DMS53 treated with DMSO at 0.1 percent for 48 hours (cell line): ENCODE measurements at regions not wholly inside any gene's neighbourhood (a gene's known extent, or its start where the extent isn't known, plus 50 kb on each side); places are given as distances from the start of the nearest gene placed in this dataset.
"Not testable (repeated sequence)": the region's sequence is repeated elsewhere in the genome, so short reads cannot be mapped to it uniquely, and the experiment has no call there.

Experiments used
- DNase-seq: peaks from one replicate; lab custom pipeline; 2025; ENCODE audit not compliant: unreplicated experiment; lab: John Stamatoyannopoulos, UW

- no peak for DNase-seq
Measured at GRCh38 chr1:188660572-188660971, 1817.1 kb downstream of the BRINP3 start.

GRCh38 chr1:188665477-188665876 is 1812.2 kb downstream of the BRINP3 start:
- DNase-seq, result no peak

GRCh38 chr1:188668083-188668482 is 1809.6 kb downstream of the BRINP3 start:
- DNase-seq, result no peak

- no peak for DNase-seq
Measured at GRCh38 chr1:188669728-188670382, 1807.8 kb downstream of the BRINP3 start.

GRCh38 chr1:188670837-188671236 is 1806.8 kb downstream of the BRINP3 start:
- peak; percentile 89 for DNase-seq

- no peak for DNase-seq
Measured at GRCh38 chr1:188672153-188672552, 1805.5 kb downstream of the BRINP3 start.

GRCh38 chr1:188689542-188689941 is 1788.1 kb downstream of the BRINP3 start:
- peak; percentile 9 for DNase-seq

- DNase-seq, result no peak
Measured at GRCh38 chr1:188700116-188700515, 1777.5 kb downstream of the BRINP3 start.

- DNase-seq, result no peak
Measured at GRCh38 chr1:188706742-188707141, 1770.9 kb downstream of the BRINP3 start.

GRCh38 chr1:188708795-188709535 is 1768.7 kb downstream of the BRINP3 start:
- no peak for DNase-seq

- peak; percentile 10 for DNase-seq
Measured at GRCh38 chr1:188715566-188715965, 1762.1 kb downstream of the BRINP3 start.

- no peak for DNase-seq
Measured at GRCh38 chr1:188719735-188720134, 1757.9 kb downstream of the BRINP3 start.

GRCh38 chr1:188723332-188724020 is 1754.2 kb downstream of the BRINP3 start:
- DNase-seq, result no peak

- no peak for DNase-seq
Measured at GRCh38 chr1:188729039-188729438, 1748.6 kb downstream of the BRINP3 start.

- DNase-seq, result no peak
Measured at GRCh38 chr1:188735567-188735966, 1742.1 kb downstream of the BRINP3 start.

GRCh38 chr1:188749275-188749674 is 1728.4 kb downstream of the BRINP3 start:
- DNase-seq, result not testable (repeated sequence)

- DNase-seq, result not testable (repeated sequence)
Measured at GRCh38 chr1:188752027-188752426, 1725.6 kb downstream of the BRINP3 start.

GRCh38 chr1:188757747-188758146 is 1719.9 kb downstream of the BRINP3 start:
- not testable (repeated sequence) for DNase-seq

- no peak for DNase-seq
Measured at GRCh38 chr1:188761226-188761625, 1716.4 kb downstream of the BRINP3 start.

GRCh38 chr1:188762166-188762743 is 1715.4 kb downstream of the BRINP3 start:
- no peak for DNase-seq

GRCh38 chr1:188763541-188763940 is 1714.1 kb downstream of the BRINP3 start:
- DNase-seq, result no peak

GRCh38 chr1:188769181-188769580 is 1708.5 kb downstream of the BRINP3 start:
- DNase-seq, result no peak
